ENCODE measurements at regions not wholly inside any gene's neighbourhood (a gene's known extent, or its start where the extent isn't known, plus 50 kb on each side); places are given as distances from the start of the nearest gene placed in this dataset.

DNA sequence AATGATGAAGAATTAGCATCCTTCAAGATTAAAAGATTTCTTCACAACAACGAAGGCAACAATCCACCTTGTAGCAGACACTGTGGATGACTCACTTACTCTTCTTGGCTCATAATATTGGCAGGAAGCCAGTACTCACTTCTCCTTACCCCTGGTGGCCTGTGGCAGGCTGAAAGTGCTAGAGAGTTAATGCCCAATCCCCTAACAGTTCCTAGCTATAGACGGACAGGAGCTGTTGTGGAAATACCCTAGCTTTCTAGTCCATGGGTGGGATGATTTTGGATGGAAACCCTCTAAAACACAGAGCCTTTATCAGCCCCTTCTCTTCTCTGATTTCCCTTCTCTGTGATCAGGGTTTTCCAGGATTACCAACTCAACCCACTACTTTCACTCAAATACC lies 128.6 kb upstream of the NYAP2 start:
- TF ChIP-seq, protein P1, sequence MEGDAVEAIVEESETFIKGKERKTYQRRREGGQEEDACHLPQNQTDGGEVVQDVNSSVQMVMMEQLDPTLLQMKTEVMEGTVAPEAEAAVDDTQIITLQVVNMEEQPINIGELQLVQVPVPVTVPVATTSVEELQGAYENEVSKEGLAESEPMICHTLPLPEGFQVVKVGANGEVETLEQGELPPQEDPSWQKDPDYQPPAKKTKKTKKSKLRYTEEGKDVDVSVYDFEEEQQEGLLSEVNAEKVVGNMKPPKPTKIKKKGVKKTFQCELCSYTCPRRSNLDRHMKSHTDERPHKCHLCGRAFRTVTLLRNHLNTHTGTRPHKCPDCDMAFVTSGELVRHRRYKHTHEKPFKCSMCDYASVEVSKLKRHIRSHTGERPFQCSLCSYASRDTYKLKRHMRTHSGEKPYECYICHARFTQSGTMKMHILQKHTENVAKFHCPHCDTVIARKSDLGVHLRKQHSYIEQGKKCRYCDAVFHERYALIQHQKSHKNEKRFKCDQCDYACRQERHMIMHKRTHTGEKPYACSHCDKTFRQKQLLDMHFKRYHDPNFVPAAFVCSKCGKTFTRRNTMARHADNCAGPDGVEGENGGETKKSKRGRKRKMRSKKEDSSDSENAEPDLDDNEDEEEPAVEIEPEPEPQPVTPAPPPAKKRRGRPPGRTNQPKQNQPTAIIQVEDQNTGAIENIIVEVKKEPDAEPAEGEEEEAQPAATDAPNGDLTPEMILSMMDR (conservative IDR thresholded peaks at IDR 0.05; ENCODE audit: low read depth, low read length): no peak
- H3K27ac ChIP-seq: no peak overlapping the region

DNA sequence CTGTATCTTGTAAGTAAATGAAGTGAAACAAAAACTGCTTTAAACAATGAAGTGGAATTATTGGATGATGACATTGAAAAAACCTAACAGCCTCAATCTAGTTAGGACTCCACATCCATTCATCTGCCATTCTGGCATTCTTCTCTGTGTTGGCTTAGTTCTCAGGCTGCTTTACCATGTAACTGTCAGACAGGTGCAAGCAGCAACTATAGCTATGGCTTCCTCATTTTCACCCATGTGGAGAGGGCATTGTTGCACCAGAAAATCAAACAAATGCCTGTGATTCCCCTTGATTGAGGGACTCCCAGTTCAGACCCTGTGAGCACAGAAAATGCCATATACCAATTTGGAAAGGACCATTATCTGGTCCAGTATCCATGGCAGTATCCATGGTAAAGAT lies 129.5 kb upstream of the NYAP2 start:
- peaks cover 17% of the 10 kb centered on the region for H3K4me1 ChIP-seq (ENCODE audit: low read depth, poor library complexity, severe bottlenecking)
- H4K20me1 ChIP-seq (ENCODE audit: insufficient read depth): no peaks in the 10 kb centered on the region
- no peak overlapping the region for H3K4me2 ChIP-seq
- no peak overlapping the region for H2AFZ ChIP-seq (ENCODE audit: low read depth)
- H3K27ac ChIP-seq: no peak overlapping the region
- TF ChIP-seq, protein P1 (conservative IDR thresholded peaks at IDR 0.05; ENCODE audit: low read depth, low read length): no peak
- no peaks in the 10 kb centered on the region for H3K27me3 ChIP-seq (ENCODE audit: insufficient read depth, low read depth)
- H3K79me2 ChIP-seq (ENCODE audit: insufficient read depth, low read depth): no peaks in the 10 kb centered on the region
- H3K4me3 ChIP-seq (IDR thresholded peaks at IDR 0.05; ENCODE audit: insufficient read depth, low read depth, low read length): no peak overlapping the region
- H3K9ac ChIP-seq: no peak overlapping the region
- no peaks in the 10 kb centered on the region for H3K36me3 ChIP-seq (ENCODE audit: insufficient read depth)

More for the DNA sequence above, 128.6 kb upstream of the NYAP2 start:
- H3K79me2 ChIP-seq (ENCODE audit: insufficient read depth, low read depth): no peaks in the 10 kb centered on the region
- H3K9ac ChIP-seq: no peak overlapping the region
- no peak overlapping the region for H3K4me3 ChIP-seq (IDR thresholded peaks at IDR 0.05; ENCODE audit: insufficient read depth, low read depth, low read length)
- no peaks in the 10 kb centered on the region for H3K36me3 ChIP-seq (ENCODE audit: insufficient read depth)
- no peaks in the 10 kb centered on the region for H3K27me3 ChIP-seq (ENCODE audit: insufficient read depth, low read depth)
- H3K4me1 ChIP-seq (ENCODE audit: low read depth, poor library complexity, severe bottlenecking): peaks cover 25% of the 10 kb centered on the region
- H4K20me1 ChIP-seq (ENCODE audit: insufficient read depth): no peaks in the 10 kb centered on the region
- no peak overlapping the region for H3K4me2 ChIP-seq
- H2AFZ ChIP-seq (ENCODE audit: low read depth): no peak overlapping the region

DNA sequence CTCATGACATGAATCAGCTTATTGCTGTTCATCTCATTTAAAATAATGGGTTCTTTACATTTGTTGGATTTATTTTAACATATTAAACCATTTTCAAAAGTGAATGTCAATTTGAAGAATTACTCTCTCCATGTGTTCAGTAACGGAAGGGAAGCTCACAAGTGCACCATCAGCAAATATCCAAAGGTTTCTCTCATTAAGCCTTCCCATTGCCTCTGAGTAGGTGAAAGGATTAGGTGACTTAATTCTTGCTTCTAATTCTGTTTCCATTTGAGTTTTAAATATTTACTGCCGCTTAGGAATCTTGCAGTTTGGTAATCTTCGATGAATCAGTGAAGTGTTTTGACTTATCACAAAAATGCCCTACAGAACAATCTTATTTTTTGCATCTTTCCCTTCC lies 145.1 kb upstream of the NYAP2 start:
- no peaks in the 10 kb centered on the region for H3K79me2 ChIP-seq (ENCODE audit: insufficient read depth, low read depth)
- TF ChIP-seq, protein P1 (conservative IDR thresholded peaks at IDR 0.05; ENCODE audit: low read depth, low read length): no peak
- H4K20me1 ChIP-seq (ENCODE audit: insufficient read depth): no peaks in the 10 kb centered on the region
- H3K27me3 ChIP-seq (ENCODE audit: insufficient read depth, low read depth): no peaks in the 10 kb centered on the region
- no peak overlapping the region for H2AFZ ChIP-seq (ENCODE audit: low read depth)
- no peaks in the 10 kb centered on the region for H3K36me3 ChIP-seq (ENCODE audit: insufficient read depth)
- H3K4me3 ChIP-seq (IDR thresholded peaks at IDR 0.05; ENCODE audit: insufficient read depth, low read depth, low read length): no peak overlapping the region
- no peak overlapping the region for H3K4me2 ChIP-seq
- no peak overlapping the region for H3K9ac ChIP-seq
- no peak overlapping the region for H3K27ac ChIP-seq
- no peaks in the 10 kb centered on the region for H3K4me1 ChIP-seq (ENCODE audit: low read depth, poor library complexity, severe bottlenecking)

DNA sequence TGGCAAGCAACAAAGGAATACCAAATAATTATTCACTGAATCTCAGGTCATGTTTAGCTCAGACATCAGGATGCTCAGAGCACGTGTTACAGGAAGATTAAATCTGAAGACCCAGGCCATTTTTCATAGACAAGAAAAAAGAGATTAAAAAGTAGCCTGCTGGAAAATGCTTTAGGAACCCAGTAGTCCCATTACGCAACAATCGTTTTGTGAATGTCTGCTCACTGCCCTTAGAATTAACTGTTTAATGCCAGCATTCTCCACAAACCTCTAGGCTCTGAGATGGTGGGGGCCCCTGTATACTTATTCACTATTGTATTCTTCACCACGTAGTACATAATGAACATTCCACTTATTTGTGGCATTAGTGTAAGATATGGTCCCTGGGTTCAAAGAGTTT lies 154.6 kb upstream of the NYAP2 start:
- Histone ChIP-seq H3K4me3 (IDR thresholded peaks at IDR 0.05; ENCODE audit: insufficient read depth, low read depth, low read length) (no peak overlapping the region), H3K4me1 (ENCODE audit: low read depth, poor library complexity, severe bottlenecking) (no peaks in the 10 kb centered on the region), H3K27me3 (ENCODE audit: insufficient read depth, low read depth) (no peaks in the 10 kb centered on the region), H4K20me1 (ENCODE audit: insufficient read depth) (no peaks in the 10 kb centered on the region), H2AFZ (ENCODE audit: low read depth) (no peak overlapping the region), H3K36me3 (ENCODE audit: insufficient read depth) (no peaks in the 10 kb centered on the region), H3K4me2 (no peak overlapping the region), H3K9ac (no peak overlapping the region), H3K79me2 (ENCODE audit: insufficient read depth, low read depth) (no peaks in the 10 kb centered on the region), H3K27ac (no peak overlapping the region)
- TF ChIP-seq, protein P1 (conservative IDR thresholded peaks at IDR 0.05; ENCODE audit: low read depth, low read length): no peak
